Mononuclear cell (primary cell): ENCODE measurements at regions not wholly inside any gene's neighbourhood (a gene's known extent, or its start where the extent isn't known, plus 50 kb on each side); places are given as distances from the start of the nearest gene placed in this dataset.
"Not testable (repeated sequence)": the region's sequence is repeated elsewhere in the genome, so short reads cannot be mapped to it uniquely, and the experiment has no call there.

Experiments
- H3K27me3 ChIP-seq: 2 replicates; pipeline ENCODE4 v1.6.0; 2011; ENCODE audit warnings: low read length, control low read depth; ENCODE audit not compliant: insufficient read depth
- H3K4me1 ChIP-seq: 2 replicates; pipeline ENCODE4 v1.5.1; 2011; ENCODE audit warnings: mild to moderate bottlenecking, low read length, control low read depth; ENCODE audit not compliant: insufficient read depth
- H3K4me3 ChIP-seq: 2 replicates; pipeline ENCODE4 v1.5.1; 2011; ENCODE audit warnings: mild to moderate bottlenecking, low read length, moderate library complexity
- H3K9me3 ChIP-seq: 2 replicates; pipeline ENCODE4 v1.5.1; 2011; ENCODE audit warnings: low read depth, mild to moderate bottlenecking, control low read depth, low read length

- Histone ChIP-seq H3K4me3 (no peak overlapping the region), H3K4me1 (no peaks in the 10 kb centered on the region), H3K9me3 (no peaks in the 10 kb centered on the region), H3K27me3 (no peaks in the 10 kb centered on the region)
Observed at GRCh38 chr1:245019910-245020486, 134.8 kb upstream of the KIF26B start.

GRCh38 chr1:245016700-245017099 lies 138.1 kb upstream of the KIF26B start:
- Histone ChIP-seq H3K9me3 (no peaks in the 10 kb centered on the region), H3K27me3 (no peaks in the 10 kb centered on the region), H3K4me1 (no peaks in the 10 kb centered on the region), H3K4me3 (no peak overlapping the region)

- Histone ChIP-seq H3K9me3 (no peaks in the 10 kb centered on the region), H3K4me3 (no peak overlapping the region), H3K27me3 (no peaks in the 10 kb centered on the region), H3K4me1 (no peaks in the 10 kb centered on the region)
Observed at GRCh38 chr1:245015031-245015430, 139.8 kb upstream of the KIF26B start.

GRCh38 chr1:245014247-245015029 lies 140.3 kb upstream of the KIF26B start:
- Histone ChIP-seq H3K9me3 (no peaks in the 10 kb centered on the region), H3K27me3 (no peaks in the 10 kb centered on the region), H3K4me1 (no peaks in the 10 kb centered on the region), H3K4me3 (no peak overlapping the region)

- Histone ChIP-seq H3K4me1 (no peaks in the 10 kb centered on the region), H3K4me3 (no peak overlapping the region), H3K9me3 (no peaks in the 10 kb centered on the region), H3K27me3 (no peaks in the 10 kb centered on the region)
Observed at GRCh38 chr1:245010018-245010614, 144.7 kb upstream of the KIF26B start.

- Histone ChIP-seq H3K4me1 (no peaks in the 10 kb centered on the region), H3K27me3 (no peaks in the 10 kb centered on the region), H3K4me3 (no peak overlapping the region), H3K9me3 (no peaks in the 10 kb centered on the region)
Observed at GRCh38 chr1:245008761-245009160, 144.4 kb upstream of the HNRNPU start.

- H3K9me3 ChIP-seq, result no peaks in the 10 kb centered on the region
- H3K4me1 ChIP-seq, result no peaks in the 10 kb centered on the region
- no peaks in the 10 kb centered on the region for H3K27me3 ChIP-seq
- H3K4me3 ChIP-seq, result no peak overlapping the region
Observed at GRCh38 chr1:245007852-245008251, 143.5 kb upstream of the HNRNPU start.

GRCh38 chr1:245003246-245003645 lies 138.9 kb upstream of the HNRNPU start:
- H3K4me3 ChIP-seq, result no peak overlapping the region
- H3K4me1 ChIP-seq, result no peaks in the 10 kb centered on the region
- no peaks in the 10 kb centered on the region for H3K27me3 ChIP-seq
- no peaks in the 10 kb centered on the region for H3K9me3 ChIP-seq

GRCh38 chr1:245001252-245001651 lies 136.9 kb upstream of the HNRNPU start:
- no peaks in the 10 kb centered on the region for H3K4me1 ChIP-seq
- H3K27me3 ChIP-seq, result no peaks in the 10 kb centered on the region
- H3K9me3 ChIP-seq, result no peaks in the 10 kb centered on the region
- no peak overlapping the region for H3K4me3 ChIP-seq

GRCh38 chr1:245000872-245001188 lies 136.5 kb upstream of the HNRNPU start:
- Histone ChIP-seq H3K4me3 (no peak overlapping the region), H3K4me1 (no peaks in the 10 kb centered on the region), H3K27me3 (no peaks in the 10 kb centered on the region), H3K9me3 (no peaks in the 10 kb centered on the region)

GRCh38 chr1:244999644-245000043 lies 135.3 kb upstream of the HNRNPU start:
- not testable (repeated sequence) for H3K9me3 ChIP-seq, H3K4me1 ChIP-seq, H3K27me3 ChIP-seq, H3K4me3 ChIP-seq

GRCh38 chr1:244998717-244999346 lies 134.5 kb upstream of the HNRNPU start:
- Histone ChIP-seq H3K4me3 (no peak overlapping the region), H3K27me3 (no peaks in the 10 kb centered on the region), H3K4me1 (no peaks in the 10 kb centered on the region), H3K9me3 (no peaks in the 10 kb centered on the region)

GRCh38 chr1:244995602-244996400 lies 131.5 kb upstream of the HNRNPU start:
- Histone ChIP-seq H3K4me1 (no peaks in the 10 kb centered on the region), H3K27me3 (no peaks in the 10 kb centered on the region), H3K9me3 (no peaks in the 10 kb centered on the region), H3K4me3 (no peak overlapping the region)

- Histone ChIP-seq H3K4me3 (no peak overlapping the region), H3K27me3 (no peaks in the 10 kb centered on the region), H3K4me1 (no peaks in the 10 kb centered on the region), H3K9me3 (no peaks in the 10 kb centered on the region)
Observed at GRCh38 chr1:244992833-244993232, 128.5 kb upstream of the HNRNPU start.

GRCh38 chr1:244989813-244990212 lies 125.5 kb upstream of the HNRNPU start:
- no peaks in the 10 kb centered on the region for H3K4me1 ChIP-seq
- no peaks in the 10 kb centered on the region for H3K27me3 ChIP-seq
- H3K9me3 ChIP-seq, result no peaks in the 10 kb centered on the region
- H3K4me3 ChIP-seq, result no peak overlapping the region
